Stomach (tissue), 8 donors: ENCODE measurements at regions not wholly inside any gene's neighbourhood (a gene's known extent, or its start where the extent isn't known, plus 50 kb on each side); places are given as distances from the start of the nearest gene placed in this dataset.
A peak's percentile ranks its signal among the peaks of the same experiment; 100 is the strongest.

ENCODE experiments used
- DNase-seq, 2 donors: peaks; one replicate each; pipeline versions ENCODE4 v3.0.0 to v3.0.0-alpha.2; 2013 to 2019
- H3K27ac ChIP-seq, 5 donors: fragments of 200-600 bp in 4 of 5; sonication (generic) in 4 of 5; one replicate each; pipeline ENCODE4 v1.5.1; 2013 to 2019; ENCODE audit warnings: mild to moderate bottlenecking in 1 of 5, moderate library complexity in 1 of 5
- H3K27me3 ChIP-seq, 3 donors: fragments of 200-600 bp; sonication (generic); one replicate each; pipeline ENCODE4 v1.5.1; 2017 to 2019; ENCODE audit warnings: mixed run types in 1 of 3
- H3K36me3 ChIP-seq, 4 donors: fragments of 200-600 bp; sonication (generic); 1 replicate in 3 of 4; 2 replicates in 1 of 4; pipeline ENCODE4 v1.5.1; 2016 to 2019
- H3K4me1 ChIP-seq, 4 donors: fragments of 200-600 bp; sonication (generic); one replicate each; pipeline ENCODE4 v1.5.1; 2016 to 2019
- H3K4me3 ChIP-seq, 4 donors: fragments of 200-600 bp; sonication (generic) in 3 of 4; one replicate each; pipeline ENCODE4 v1.5.1; 2016 to 2019; ENCODE audit warnings: mild to moderate bottlenecking in 1 of 4
- H3K9me3 ChIP-seq, 4 donors: fragments of 200-600 bp; sonication (generic); one replicate each; pipeline ENCODE4 v1.5.1; 2016 to 2019
- EP300 ChIP-seq: sonication (generic); formaldehyde crosslinking; IDR thresholded peaks from one replicate; pipeline ENCODE4 v1.6.1; 2017; ENCODE audit warnings: antibody characterized with exemption
- POLR2A ChIP-seq, 4 donors: fragments of 450-650 bp; IDR thresholded peaks; one replicate each; pipeline ENCODE4 v1.6.1; 2016; ENCODE audit warnings: antibody characterized with exemption in 4 of 4, control low read depth in 2 of 4, mild to moderate bottlenecking in 1 of 4, moderate library complexity in 1 of 4
- POLR2AphosphoS5 ChIP-seq, 3 donors: sonication (generic); formaldehyde crosslinking; IDR thresholded peaks; one replicate each; pipeline ENCODE4 v1.6.1; 2016; ENCODE audit warnings: antibody characterized with exemption in 3 of 3
- WGBS, 5 donors: extraction: QIAGEN DNeasy Blood & Tissue Kit in 3 of 5; methylation state at CpG; one replicate each; pipeline versions ENCODE4 v1.1.5 to v1.1.7; 2013 to 2018; 5-methylcytosine and 5-hydroxymethylcytosine counted together
- intact Hi-C: fragments of 100-400 bp; cut with DNase I; formaldehyde crosslinking; loops from one replicate; pipeline ENCODE4 v1.15.1; 2023; ENCODE audit warnings: low total_unique reads
- TF ChIP-seq, protein P1 (sequence below), 7 experiments: fragments of 450-650 bp in 4 of 7; fragments of 200-600 bp in 3 of 7; sonication (generic) in 3 of 7; IDR thresholded peaks; one replicate each; pipeline ENCODE4 v1.5.1; 2016 to 2019; ENCODE audit warnings: antibody characterized with exemption in 7 of 7, control low read depth in 2 of 7, mild to moderate bottlenecking in 1 of 7
- donor health status: healthy with polysubstance abuse.
- donor health status: Bipolar disorder and iron deficiency.
- donor health status: healthy.

DNA sequence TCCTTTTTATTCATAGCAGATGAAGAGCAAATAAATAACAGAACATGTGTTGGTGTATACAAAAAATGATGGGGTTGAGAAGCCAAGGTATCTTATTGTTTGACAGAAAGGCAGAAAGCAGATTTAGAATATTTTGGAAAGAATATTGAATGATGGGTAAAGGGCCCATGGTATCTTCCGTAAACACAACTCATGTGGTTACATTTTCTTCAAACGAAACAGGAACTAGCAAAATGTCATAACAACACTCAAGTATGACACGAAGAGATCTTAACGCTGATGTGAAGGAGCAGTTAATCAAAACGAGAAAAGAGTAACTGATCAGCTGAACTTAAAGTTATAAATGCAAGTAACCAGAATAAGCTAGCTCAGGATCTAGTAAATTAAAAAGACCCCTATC lies 195.7 kb upstream of the GK2 start:
- Histone ChIP-seq H3K27ac (no peak overlapping the region), H3K27me3 (no peaks in the 10 kb centered on the region), H3K9me3 (no peaks in the 10 kb centered on the region), H3K4me1 (peaks cover 0 to 11% (median 2%) of the 10 kb centered on the region in 4 donors), H3K36me3 (no peaks in the 10 kb centered on the region), H3K4me3 (no peak overlapping the region)
- TF ChIP-seq POLR2A (IDR thresholded peaks at IDR 0.05) (no peak), POLR2AphosphoS5 (IDR thresholded peaks at IDR 0.05) (no peak), EP300 (no peak)
- TF ChIP-seq, protein P1, sequence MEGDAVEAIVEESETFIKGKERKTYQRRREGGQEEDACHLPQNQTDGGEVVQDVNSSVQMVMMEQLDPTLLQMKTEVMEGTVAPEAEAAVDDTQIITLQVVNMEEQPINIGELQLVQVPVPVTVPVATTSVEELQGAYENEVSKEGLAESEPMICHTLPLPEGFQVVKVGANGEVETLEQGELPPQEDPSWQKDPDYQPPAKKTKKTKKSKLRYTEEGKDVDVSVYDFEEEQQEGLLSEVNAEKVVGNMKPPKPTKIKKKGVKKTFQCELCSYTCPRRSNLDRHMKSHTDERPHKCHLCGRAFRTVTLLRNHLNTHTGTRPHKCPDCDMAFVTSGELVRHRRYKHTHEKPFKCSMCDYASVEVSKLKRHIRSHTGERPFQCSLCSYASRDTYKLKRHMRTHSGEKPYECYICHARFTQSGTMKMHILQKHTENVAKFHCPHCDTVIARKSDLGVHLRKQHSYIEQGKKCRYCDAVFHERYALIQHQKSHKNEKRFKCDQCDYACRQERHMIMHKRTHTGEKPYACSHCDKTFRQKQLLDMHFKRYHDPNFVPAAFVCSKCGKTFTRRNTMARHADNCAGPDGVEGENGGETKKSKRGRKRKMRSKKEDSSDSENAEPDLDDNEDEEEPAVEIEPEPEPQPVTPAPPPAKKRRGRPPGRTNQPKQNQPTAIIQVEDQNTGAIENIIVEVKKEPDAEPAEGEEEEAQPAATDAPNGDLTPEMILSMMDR (IDR thresholded peaks at IDR 0.05), result no peak
- intact Hi-C loops, result no loop called here
- 62 to 77% (median 69%) methylated on average over 5 of the region's 5 CpGs for WGBS, 5 donors
- DNase-seq, result no peak

DNA sequence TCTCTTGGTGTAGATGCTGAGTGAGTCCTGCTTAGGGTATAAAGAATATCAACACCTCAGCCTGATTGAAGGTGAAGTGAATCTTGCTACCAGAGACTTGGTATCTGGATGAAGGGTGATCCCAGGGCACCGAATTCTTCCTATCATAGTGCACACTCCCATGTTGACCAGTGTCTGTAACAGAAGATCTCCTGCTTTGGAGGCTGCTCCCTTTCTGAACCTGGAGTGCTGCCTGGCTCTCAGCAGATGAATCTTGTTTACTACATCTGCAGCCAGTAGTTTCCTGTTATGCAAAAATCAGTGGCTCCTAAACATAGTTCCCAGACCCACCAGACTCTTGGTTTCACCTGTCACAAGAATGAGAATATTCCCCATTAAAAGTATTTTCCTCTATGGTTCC lies 191.7 kb upstream of the GK2 start:
- intact Hi-C loops, result no loop called here
- no peak for TF ChIP-seq POLR2A (IDR thresholded peaks at IDR 0.05)
- TF ChIP-seq POLR2AphosphoS5 (IDR thresholded peaks at IDR 0.05), result no peak
- TF ChIP-seq, protein P1 (IDR thresholded peaks at IDR 0.05), result no peak
- H3K27ac ChIP-seq, result no peak overlapping the region
- DNase-seq, result no peak
- no peaks in the 10 kb centered on the region for H3K27me3 ChIP-seq
- 81 to 89% (median 88%) methylated on average over 1 of the region's 1 CpG for WGBS, 5 donors
- no peaks in the 10 kb centered on the region for H3K9me3 ChIP-seq
- peaks cover 0 to 25% (median 13%) of the 10 kb centered on the region in 4 donors for H3K4me1 ChIP-seq
- no peaks in the 10 kb centered on the region for H3K36me3 ChIP-seq
- H3K4me3 ChIP-seq, result no peak overlapping the region

DNA sequence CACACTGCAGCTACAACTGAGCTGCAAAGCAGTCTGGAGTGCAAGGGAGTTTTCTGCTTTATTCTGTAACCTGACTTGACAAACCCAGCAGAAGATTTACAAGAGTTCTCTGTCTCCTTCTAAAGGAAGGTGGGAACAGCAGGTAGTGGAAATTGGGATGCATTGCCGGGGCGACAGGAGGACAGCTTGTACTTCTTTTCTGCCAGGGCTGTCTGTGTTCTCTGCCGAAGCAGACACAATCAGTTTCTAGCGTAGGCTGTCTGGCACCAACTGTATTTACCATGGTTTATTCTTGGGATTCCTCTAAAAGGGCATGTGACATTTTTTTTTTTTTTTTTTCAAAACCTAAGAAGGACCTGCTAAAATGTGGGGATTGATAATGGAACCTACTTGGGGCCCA lies 190.8 kb upstream of the GK2 start:
- TF ChIP-seq POLR2A (IDR thresholded peaks at IDR 0.05) (no peak), EP300 (no peak)
- TF ChIP-seq, protein P1 (IDR thresholded peaks at IDR 0.05), result no peak
- Histone ChIP-seq H3K4me1 (peaks cover 0 to 25% (median 13%) of the 10 kb centered on the region in 4 donors), H3K4me3 (no peak overlapping the region), H3K36me3 (no peaks in the 10 kb centered on the region), H3K27me3 (no peaks in the 10 kb centered on the region), H3K9me3 (no peaks in the 10 kb centered on the region), H3K27ac (peak overlapping the region in 1 of 5 donors; percentile 12)
- WGBS, 5 donors, result 19 to 52% (median 36%) methylated on average over 4 of the region's 4 CpGs
- DNase-seq, result no peak
- intact Hi-C loops, result no loop called here

- H3K27me3 ChIP-seq, result no peaks in the 10 kb centered on the region
- WGBS, 5 donors, result 89 to 93% (median 89%) methylated on average over 2 of the region's 2 CpGs
- H3K9me3 ChIP-seq, result no peaks in the 10 kb centered on the region
- H3K4me1 ChIP-seq, result peaks cover 0 to 25% (median 13%) of the 10 kb centered on the region in 4 donors
- no peak for TF ChIP-seq POLR2A (IDR thresholded peaks at IDR 0.05)
- TF ChIP-seq POLR2AphosphoS5 (IDR thresholded peaks at IDR 0.05), result no peak
- TF ChIP-seq, protein P1 (IDR thresholded peaks at IDR 0.05), result no peak
- TF ChIP-seq EP300, result no peak
- H3K4me3 ChIP-seq, result no peak overlapping the region
- intact Hi-C loops, result no loop called here
- H3K36me3 ChIP-seq, result no peaks in the 10 kb centered on the region
- H3K27ac ChIP-seq, result peak overlapping the region in 1 of 5 donors; percentile 22
- DNase-seq, result no peak
Measured at GRCh38 chr4:79598214-79598613, 190.2 kb upstream of the GK2 start.
